ENCODE measurements at regions not wholly inside any gene's neighbourhood (a gene's known extent, or its start where the extent isn't known, plus 50 kb on each side); places are given as distances from the start of the nearest gene placed in this dataset.
"Not testable (repeated sequence)": the region's sequence is repeated elsewhere in the genome, so short reads cannot be mapped to it uniquely, and the experiment has no call there.

DNA sequence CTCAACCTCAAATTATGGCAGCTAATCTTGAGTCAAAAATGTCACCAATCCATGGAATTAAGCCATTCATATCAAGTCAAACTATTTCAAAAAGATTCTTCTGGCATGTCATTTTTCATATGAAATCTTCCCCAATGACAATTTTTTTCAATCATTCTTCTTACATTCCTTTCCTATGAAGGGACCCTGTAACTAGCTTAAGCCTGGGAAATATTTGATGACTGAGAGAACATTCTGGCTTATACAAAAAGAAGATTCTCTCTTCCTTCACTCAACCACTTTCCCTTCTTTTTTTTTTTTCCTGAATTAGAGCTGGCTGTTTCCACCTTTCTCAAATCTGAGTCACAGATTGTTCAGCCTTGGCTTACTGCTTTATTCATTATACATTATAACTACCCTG lies 903.7 kb downstream of the FAM181B start:
- no peak overlapping the region for H3K4me3 ChIP-seq (ENCODE audit: low read depth in 1 of 2, low read length in 2 of 2)
- H3K27me3 ChIP-seq (ENCODE audit: low read depth, low read length): no peaks in the 10 kb centered on the region
- no peaks in the 10 kb centered on the region for H3K36me3 ChIP-seq (ENCODE audit: control insufficient read depth in 1 of 2, insufficient read depth in 2 of 2, low read length in 2 of 2)
- peaks cover 0 to 5% of the 10 kb centered on the region in 2 donors for H3K9me3 ChIP-seq (ENCODE audit: control insufficient read depth in 1 of 2, low read length in 2 of 2)
- no peaks in the 10 kb centered on the region for H3K4me1 ChIP-seq (ENCODE audit: control insufficient read depth in 1 of 2, insufficient read depth in 2 of 2, low read length in 2 of 2)
- no peak overlapping the region for H3K27ac ChIP-seq (ENCODE audit: low read length)

DNA sequence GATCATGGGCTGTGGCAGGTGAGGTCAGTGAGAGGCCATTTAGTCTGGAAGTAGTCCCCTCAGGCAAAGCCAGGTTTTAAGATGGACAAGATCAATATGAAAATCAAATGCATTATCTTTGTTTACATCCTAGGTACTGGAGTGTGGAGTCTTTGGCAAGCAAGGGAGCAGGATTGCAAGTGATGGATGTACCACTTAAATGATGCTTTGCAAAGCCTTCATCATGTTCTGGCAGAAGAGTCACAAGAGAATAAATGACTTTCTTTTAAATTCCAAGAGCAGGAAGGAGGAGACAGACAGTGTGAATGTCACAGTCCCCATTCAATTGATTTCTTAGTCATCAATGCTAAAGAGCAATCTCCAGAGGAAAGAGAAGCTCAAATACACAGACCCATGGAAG lies 908.3 kb downstream of the FAM181B start:
- Histone ChIP-seq H3K36me3 (ENCODE audit: control insufficient read depth in 1 of 2, insufficient read depth in 2 of 2, low read length in 2 of 2) (no peaks in the 10 kb centered on the region), H3K9me3 (ENCODE audit: control insufficient read depth in 1 of 2, low read length in 2 of 2) (no peaks in the 10 kb centered on the region), H3K27ac (ENCODE audit: low read length) (no peak overlapping the region), H3K4me1 (ENCODE audit: control insufficient read depth in 1 of 2, insufficient read depth in 2 of 2, low read length in 2 of 2) (no peaks in the 10 kb centered on the region), H3K4me3 (ENCODE audit: low read depth in 1 of 2, low read length in 2 of 2) (no peak overlapping the region), H3K27me3 (ENCODE audit: low read depth, low read length) (no peaks in the 10 kb centered on the region)

DNA sequence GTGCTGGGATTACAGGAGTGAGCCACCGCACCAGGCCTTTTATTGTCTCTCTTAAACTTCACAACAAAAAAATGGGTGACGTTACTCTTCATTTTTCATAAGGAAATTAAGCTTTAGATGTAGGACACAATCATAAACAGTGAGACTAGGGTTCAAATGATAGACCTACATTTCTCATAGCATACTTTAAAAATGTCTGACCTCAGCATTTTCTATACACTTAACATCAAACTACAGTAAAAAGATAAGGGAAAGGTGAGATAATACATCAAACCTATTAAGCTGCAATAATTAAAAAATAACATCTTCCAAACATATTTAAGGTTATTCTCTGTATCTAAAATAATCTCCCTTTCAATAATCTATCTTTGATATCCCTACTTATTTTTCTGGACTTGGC lies 914.2 kb downstream of the FAM181B start:
- Histone ChIP-seq H3K36me3 (ENCODE audit: control insufficient read depth in 1 of 2, insufficient read depth in 2 of 2, low read length in 2 of 2) (no peaks in the 10 kb centered on the region), H3K27me3 (ENCODE audit: low read depth, low read length) (no peaks in the 10 kb centered on the region), H3K4me3 (ENCODE audit: low read depth in 1 of 2, low read length in 2 of 2) (no peak overlapping the region), H3K9me3 (ENCODE audit: control insufficient read depth in 1 of 2, low read length in 2 of 2) (no peaks in the 10 kb centered on the region), H3K27ac (ENCODE audit: low read length) (no peak overlapping the region), H3K4me1 (ENCODE audit: control insufficient read depth in 1 of 2, insufficient read depth in 2 of 2, low read length in 2 of 2) (no peaks in the 10 kb centered on the region)

DNA sequence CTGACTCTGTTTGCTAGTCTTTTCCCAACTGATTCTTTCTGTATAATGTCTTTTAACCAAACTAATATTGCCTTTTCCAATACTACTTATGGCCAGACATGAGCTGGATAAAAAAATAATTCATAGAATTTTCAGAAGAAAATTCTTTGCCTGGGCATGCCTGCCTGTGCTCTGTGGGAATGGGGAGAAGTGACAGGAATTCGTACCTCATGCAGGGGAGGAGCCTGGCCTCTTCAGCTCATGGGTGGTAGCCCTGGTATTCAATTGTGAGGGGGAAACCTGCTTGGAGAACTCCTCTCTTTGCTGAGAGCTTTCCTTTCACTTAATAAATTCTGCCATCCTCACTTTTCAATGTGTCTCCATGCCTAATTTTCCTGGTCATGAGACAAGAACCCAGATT lies 928.8 kb downstream of the FAM181B start:
- Histone ChIP-seq H3K27me3 (ENCODE audit: low read depth, low read length) (no peaks in the 10 kb centered on the region), H3K36me3 (ENCODE audit: control insufficient read depth in 1 of 2, insufficient read depth in 2 of 2, low read length in 2 of 2) (no peaks in the 10 kb centered on the region), H3K4me3 (ENCODE audit: low read depth in 1 of 2, low read length in 2 of 2) (no peak overlapping the region), H3K9me3 (ENCODE audit: control insufficient read depth in 1 of 2, low read length in 2 of 2) (no peaks in the 10 kb centered on the region), H3K4me1 (ENCODE audit: control insufficient read depth in 1 of 2, insufficient read depth in 2 of 2, low read length in 2 of 2) (no peaks in the 10 kb centered on the region), H3K27ac (ENCODE audit: low read length) (no peak overlapping the region)

DNA sequence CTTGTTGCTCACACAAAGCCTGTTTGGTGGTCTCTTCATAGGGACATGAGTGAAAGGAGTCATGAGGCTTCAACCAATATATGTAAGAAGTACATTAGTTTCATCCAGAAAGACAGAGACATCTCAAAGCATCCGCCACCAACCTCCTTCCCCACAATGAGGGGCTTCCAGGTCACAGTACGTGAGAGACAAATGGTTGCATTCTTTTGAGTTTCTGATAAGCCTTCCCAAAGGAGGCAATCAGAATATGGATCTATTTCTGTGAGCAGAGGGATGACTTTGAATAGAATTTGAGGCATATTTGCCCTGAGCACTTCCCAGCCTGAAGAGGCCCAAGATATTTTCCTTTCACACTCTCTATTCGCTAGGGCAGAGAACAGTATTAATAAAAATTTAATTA lies 931.1 kb downstream of the FAM181B start:
- no peaks in the 10 kb centered on the region for H3K4me1 ChIP-seq (ENCODE audit: control insufficient read depth in 1 of 2, insufficient read depth in 2 of 2, low read length in 2 of 2)
- no peaks in the 10 kb centered on the region for H3K27me3 ChIP-seq (ENCODE audit: low read depth, low read length)
- no peaks in the 10 kb centered on the region for H3K36me3 ChIP-seq (ENCODE audit: control insufficient read depth in 1 of 2, insufficient read depth in 2 of 2, low read length in 2 of 2)
- H3K4me3 ChIP-seq (ENCODE audit: low read depth in 1 of 2, low read length in 2 of 2): no peak overlapping the region
- H3K27ac ChIP-seq (ENCODE audit: low read length): no peak overlapping the region
- no peaks in the 10 kb centered on the region for H3K9me3 ChIP-seq (ENCODE audit: control insufficient read depth in 1 of 2, low read length in 2 of 2)

DNA sequence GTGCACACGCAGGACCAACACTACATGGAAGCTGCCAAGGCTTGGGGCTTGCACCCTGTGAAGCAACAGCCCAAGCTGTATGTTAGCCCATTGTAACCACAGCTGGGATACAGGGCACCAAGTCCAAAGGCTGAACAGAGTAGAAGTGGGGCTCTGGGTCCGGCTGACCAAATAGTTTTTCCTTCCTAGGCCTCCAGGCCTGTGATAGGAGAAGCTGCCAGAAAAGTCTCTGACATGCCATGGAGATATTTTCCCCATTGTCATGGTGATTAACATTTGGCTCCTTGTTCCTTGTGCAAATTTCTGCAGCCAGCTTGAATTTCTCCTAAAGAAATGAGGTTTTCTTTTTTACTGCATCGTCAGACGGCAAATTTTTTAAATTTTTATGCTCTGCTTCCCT lies 941.2 kb downstream of the FAM181B start:
- no peaks in the 10 kb centered on the region for H3K36me3 ChIP-seq (ENCODE audit: control insufficient read depth in 1 of 2, insufficient read depth in 2 of 2, low read length in 2 of 2)
- H3K27me3 ChIP-seq (ENCODE audit: low read depth, low read length): no peaks in the 10 kb centered on the region
- H3K4me1 ChIP-seq (ENCODE audit: control insufficient read depth in 1 of 2, insufficient read depth in 2 of 2, low read length in 2 of 2): no peaks in the 10 kb centered on the region
- no peaks in the 10 kb centered on the region for H3K9me3 ChIP-seq (ENCODE audit: control insufficient read depth in 1 of 2, low read length in 2 of 2)
- no peak overlapping the region for H3K27ac ChIP-seq (ENCODE audit: low read length)
- no peak overlapping the region for H3K4me3 ChIP-seq (ENCODE audit: low read depth in 1 of 2, low read length in 2 of 2)

DNA sequence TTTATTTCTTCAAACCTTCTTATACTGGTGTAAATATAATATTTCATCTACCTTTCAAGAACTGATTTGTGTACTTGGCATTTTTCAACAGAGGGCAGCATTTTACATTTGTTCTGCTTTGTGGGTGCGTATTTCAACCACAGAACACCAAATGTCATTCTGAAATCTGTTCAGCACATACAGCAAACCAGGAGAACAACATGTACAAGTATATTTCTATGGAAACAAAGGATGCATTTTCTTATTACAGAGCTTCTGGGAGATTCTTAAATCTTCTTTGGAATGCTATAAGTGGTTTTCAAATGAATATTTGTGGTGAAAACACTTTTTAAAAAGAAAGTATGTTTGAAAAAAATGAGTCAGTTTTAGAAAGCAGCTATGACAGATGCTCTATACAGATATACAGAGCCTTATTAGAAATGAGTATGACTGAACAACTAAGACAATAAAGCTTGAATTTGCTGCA lies 946.0 kb downstream of the FAM181B start:
- no peaks in the 10 kb centered on the region for H3K9me3 ChIP-seq (ENCODE audit: control insufficient read depth in 1 of 2, low read length in 2 of 2)
- no peaks in the 10 kb centered on the region for H3K27me3 ChIP-seq (ENCODE audit: low read depth, low read length)
- H3K36me3 ChIP-seq (ENCODE audit: control insufficient read depth in 1 of 2, insufficient read depth in 2 of 2, low read length in 2 of 2): no peaks in the 10 kb centered on the region
- H3K4me1 ChIP-seq (ENCODE audit: control insufficient read depth in 1 of 2, insufficient read depth in 2 of 2, low read length in 2 of 2): no peaks in the 10 kb centered on the region
- no peak overlapping the region for H3K4me3 ChIP-seq (ENCODE audit: low read depth in 1 of 2, low read length in 2 of 2)
- H3K27ac ChIP-seq (ENCODE audit: low read length): no peak overlapping the region

DNA sequence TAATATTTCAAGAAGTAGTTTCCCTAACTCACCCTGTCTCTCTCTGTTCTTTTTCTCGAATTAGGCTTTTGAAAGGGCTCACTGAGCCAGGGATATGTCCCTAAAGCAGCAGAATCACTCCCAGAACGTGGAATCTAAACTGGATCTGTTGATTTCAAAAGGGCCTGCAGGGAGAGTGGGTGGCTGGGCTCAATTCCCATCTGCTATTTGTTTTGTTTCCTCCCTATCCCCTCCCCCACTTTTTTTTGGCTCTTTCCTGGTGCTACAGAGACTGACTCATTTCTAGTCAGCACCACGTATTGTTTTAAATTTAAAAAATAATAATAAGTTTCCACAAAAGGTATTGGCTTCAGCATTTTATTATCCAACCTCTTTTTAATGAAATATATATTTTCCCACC lies 961.5 kb downstream of the FAM181B start:
- Histone ChIP-seq H3K36me3 (ENCODE audit: control insufficient read depth in 1 of 2, insufficient read depth in 2 of 2, low read length in 2 of 2) (no peaks in the 10 kb centered on the region), H3K4me3 (ENCODE audit: low read depth in 1 of 2, low read length in 2 of 2) (no peak overlapping the region), H3K27ac (ENCODE audit: low read length) (no peak overlapping the region), H3K9me3 (ENCODE audit: control insufficient read depth in 1 of 2, low read length in 2 of 2) (no peaks in the 10 kb centered on the region), H3K27me3 (ENCODE audit: low read depth, low read length) (no peaks in the 10 kb centered on the region), H3K4me1 (ENCODE audit: control insufficient read depth in 1 of 2, insufficient read depth in 2 of 2, low read length in 2 of 2) (no peaks in the 10 kb centered on the region)

DNA sequence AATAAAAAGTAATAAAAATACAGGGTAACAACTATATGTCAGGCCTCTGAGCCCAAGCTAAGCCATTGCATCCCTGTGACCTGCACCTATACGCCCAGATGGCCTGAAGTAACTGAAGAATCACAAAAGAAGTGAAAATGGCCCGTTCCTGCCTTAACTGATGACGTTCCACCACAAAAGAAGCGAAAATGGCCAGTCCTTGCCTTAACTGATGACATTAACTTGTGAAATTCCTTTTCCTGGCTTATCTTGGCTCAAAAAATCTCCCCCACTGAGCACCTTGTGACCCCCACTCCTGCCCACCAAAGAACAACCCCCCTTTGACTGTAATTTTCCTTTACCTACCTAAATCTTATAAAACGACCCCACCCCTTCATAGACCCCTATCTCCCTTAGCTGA lies 963.8 kb downstream of the FAM181B start:
- H3K4me3 ChIP-seq (ENCODE audit: low read depth in 1 of 2, low read length in 2 of 2); H3K36me3 ChIP-seq (ENCODE audit: control insufficient read depth in 1 of 2, insufficient read depth in 2 of 2, low read length in 2 of 2); H3K4me1 ChIP-seq (ENCODE audit: control insufficient read depth in 1 of 2, insufficient read depth in 2 of 2, low read length in 2 of 2); H3K27me3 ChIP-seq (ENCODE audit: low read depth, low read length); H3K9me3 ChIP-seq (ENCODE audit: control insufficient read depth in 1 of 2, low read length in 2 of 2); H3K27ac ChIP-seq (ENCODE audit: low read length): not testable (repeated sequence)

DNA sequence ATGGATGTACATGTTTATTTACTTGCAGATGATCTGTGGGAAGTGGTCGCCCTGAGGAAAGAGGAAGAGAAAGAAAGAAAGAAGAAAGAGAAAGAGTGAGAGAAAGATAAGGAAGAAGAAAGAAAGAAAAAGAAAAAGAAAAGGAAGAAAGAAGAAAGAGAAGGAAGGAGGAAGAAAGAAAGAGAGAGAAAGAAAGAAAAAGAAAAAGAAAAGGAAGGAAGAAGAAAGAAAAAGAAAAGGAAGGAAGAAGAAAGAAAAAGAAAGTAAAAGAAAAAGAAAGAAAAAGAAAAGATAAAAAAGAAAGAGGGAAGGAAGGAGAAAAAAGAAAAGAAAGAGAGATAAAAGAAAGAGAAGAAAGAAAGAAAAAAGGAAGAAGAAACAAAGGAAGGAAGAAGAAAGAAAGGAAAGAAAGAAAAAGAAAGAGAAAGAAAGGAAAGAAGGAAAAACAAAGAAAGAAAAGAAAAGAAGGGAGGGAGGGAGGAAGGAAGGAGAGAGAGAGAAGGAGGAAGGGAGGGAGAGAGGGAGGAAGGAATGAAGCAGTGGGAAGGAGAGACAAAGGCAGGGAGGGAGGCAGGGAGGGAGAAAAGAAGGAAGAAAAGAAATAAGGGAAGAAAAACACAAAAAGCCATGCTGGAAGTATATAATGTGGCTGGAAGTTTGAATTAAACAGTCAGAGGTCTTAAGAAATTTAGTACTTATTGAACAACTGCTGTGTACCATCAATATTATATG lies 976.6 kb downstream of the FAM181B start:
- H3K27ac ChIP-seq (ENCODE audit: low read length): no peak overlapping the region
- no peaks in the 10 kb centered on the region for H3K27me3 ChIP-seq (ENCODE audit: low read depth, low read length)
- no peaks in the 10 kb centered on the region for H3K36me3 ChIP-seq (ENCODE audit: control insufficient read depth in 1 of 2, insufficient read depth in 2 of 2, low read length in 2 of 2)
- H3K4me1 ChIP-seq (ENCODE audit: control insufficient read depth in 1 of 2, insufficient read depth in 2 of 2, low read length in 2 of 2): no peaks in the 10 kb centered on the region
- H3K4me3 ChIP-seq (ENCODE audit: low read depth in 1 of 2, low read length in 2 of 2): no peak overlapping the region
- H3K9me3 ChIP-seq (ENCODE audit: control insufficient read depth in 1 of 2, low read length in 2 of 2): no peaks in the 10 kb centered on the region

DNA sequence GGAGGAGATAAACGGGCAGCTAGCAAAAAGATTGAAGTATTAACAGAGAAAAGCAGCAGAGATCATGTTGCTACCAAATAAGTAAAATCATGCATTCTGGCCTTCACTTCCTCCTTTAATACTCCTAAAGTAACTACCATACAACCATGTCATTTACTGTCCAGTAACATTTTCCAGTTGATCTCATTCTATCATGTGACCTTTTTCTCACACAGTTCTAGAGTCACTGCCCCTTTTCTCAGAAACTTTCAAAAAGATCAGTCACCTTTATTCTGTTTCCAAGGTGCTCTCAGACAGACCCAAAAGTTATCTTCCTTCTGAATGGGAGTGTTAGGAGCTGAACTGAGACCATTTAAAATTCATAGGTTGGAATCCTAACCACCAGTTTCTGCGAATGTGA lies 984.4 kb downstream of the FAM181B start:
- Histone ChIP-seq H3K4me3 (ENCODE audit: low read depth in 1 of 2, low read length in 2 of 2) (no peak overlapping the region), H3K9me3 (ENCODE audit: control insufficient read depth in 1 of 2, low read length in 2 of 2) (peaks cover 0 to 4% of the 10 kb centered on the region in 2 donors), H3K27me3 (ENCODE audit: low read depth, low read length) (no peaks in the 10 kb centered on the region), H3K4me1 (ENCODE audit: control insufficient read depth in 1 of 2, insufficient read depth in 2 of 2, low read length in 2 of 2) (no peaks in the 10 kb centered on the region), H3K27ac (ENCODE audit: low read length) (no peak overlapping the region), H3K36me3 (ENCODE audit: control insufficient read depth in 1 of 2, insufficient read depth in 2 of 2, low read length in 2 of 2) (no peaks in the 10 kb centered on the region)

Measured in muscle layer of duodenum (tissue), 2 donors.